Activated CD4-positive, CD25-positive, alpha-beta regulatory T cell treated with anti-CD3 and anti-CD28 coated beads, Interleukin-2, amount 50 U/mL, for 24 hours (primary cell): ENCODE measurements at regions not wholly inside any gene's neighbourhood (a gene's known extent, or its start where the extent isn't known, plus 50 kb on each side); places are given as distances from the start of the nearest gene placed in this dataset.
"Not testable (repeated sequence)": the region's sequence is repeated elsewhere in the genome, so short reads cannot be mapped to it uniquely, and the experiment has no call there.

Source experiments
- ATAC-seq, 2 donors: fragments of 150-1000 bp; cut with Tn5 transposase; one replicate each; pipeline ENCODE4 v1.10.0; 2021; ENCODE audit warnings: mild to moderate bottlenecking in 1 of 2, moderate library complexity in 1 of 2

DNA sequence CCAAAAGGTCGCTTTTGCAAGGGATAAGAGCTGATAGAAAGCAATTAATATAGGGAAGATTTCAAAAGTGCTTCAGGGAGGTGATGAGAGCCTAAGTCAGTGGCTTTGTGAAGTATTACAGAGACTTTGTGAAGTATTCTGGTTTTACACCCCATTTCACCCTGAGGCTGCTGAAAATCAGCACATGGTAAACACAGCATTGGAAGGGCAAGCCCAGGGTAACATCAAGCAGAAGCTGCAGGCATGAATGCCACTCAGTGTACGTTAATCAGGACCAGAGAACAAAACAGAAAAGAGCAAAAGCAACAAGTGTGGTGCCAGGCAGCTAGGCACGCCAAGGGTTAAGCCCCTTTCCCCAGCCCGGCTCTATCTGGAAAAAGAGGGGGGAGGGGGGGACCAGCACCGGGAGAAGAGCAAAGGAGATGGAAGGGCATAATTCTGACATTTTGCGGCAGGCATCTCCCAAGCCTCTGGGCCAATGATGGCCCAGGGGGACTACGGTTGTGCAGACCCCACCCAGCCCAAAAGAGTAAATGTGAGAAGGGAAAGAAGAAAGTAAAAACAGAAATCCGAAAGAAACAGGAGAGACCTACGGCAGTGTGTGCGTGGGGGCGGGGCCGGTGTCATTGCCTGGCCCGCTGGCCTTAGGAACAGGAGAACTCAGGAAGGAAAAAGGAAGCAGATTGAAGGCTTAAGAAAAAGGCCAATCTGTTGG lies 58.9 kb downstream of the DHRS2 start:
- no peak for ATAC-seq

- ATAC-seq: no peak
Measured at GRCh38 chr14:23695664-23695999, 59.5 kb downstream of the DHRS2 start.

DNA sequence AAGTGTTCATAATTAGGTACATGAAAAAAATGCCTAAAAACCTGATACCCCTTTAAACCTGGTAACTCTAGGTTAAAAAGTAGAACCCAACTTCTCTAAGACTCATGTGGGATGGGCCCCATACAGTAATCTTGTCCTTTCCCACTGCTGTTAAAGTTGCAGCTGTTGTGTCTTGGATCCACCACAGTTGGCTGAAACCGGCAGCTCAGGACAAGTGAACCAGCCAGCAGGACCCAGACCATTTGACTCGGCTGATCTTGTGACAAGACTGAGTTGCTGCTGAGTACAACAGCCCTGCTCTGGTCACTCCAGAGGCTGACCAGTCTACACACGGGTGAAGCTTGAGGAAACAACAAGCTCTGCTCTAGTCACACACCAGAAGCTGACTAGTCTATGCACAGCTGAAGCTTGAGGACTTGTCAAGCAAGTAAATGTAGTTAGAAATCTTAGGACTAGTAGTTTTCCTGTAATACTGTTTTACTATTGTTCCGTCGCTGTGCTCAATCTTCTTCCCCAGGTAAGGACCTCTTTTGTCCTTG lies 60.6 kb downstream of the DHRS2 start:
- no peak for ATAC-seq

GRCh38 chr14:23697680-23698079 lies 61.5 kb downstream of the DHRS2 start:
- no peak for ATAC-seq

DNA sequence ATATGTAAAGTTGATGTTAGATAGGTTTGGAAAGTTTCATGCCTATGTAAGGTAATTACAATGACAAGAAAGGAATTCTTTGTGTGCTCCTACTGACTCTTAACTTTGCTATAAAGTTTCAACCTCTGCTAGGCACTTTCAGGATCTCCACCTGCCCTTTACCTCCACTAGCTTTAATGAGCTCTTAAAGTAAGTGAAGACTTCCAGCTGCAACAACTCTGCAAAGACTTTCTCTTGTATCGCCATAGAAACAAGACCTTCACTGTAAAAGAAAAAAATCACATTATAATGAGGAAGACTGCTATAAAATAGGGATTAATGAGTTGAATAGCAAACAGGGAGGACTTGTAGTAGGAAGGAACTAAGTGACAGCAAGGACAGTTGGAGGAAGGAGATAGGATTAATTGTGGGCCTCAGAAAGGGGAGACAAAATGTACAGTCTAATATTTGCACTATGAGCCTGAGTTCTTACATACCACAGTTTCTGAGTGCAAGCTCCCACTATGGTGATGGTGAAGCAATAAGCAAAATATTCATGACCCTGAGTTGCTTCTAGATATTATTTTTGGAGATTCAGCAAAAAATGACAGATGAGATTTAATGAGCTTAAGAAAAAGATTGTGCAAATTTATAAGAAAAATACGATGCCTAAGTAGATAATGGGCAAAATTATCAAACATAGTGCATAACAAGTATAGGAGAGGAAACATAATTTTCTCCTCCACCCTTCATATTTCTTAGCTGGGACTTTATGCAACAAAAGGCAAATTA lies 66.7 kb downstream of the DHRS2 start:
- ATAC-seq: no peak

GRCh38 chr14:23704890-23705289 lies 68.7 kb downstream of the DHRS2 start:
- no peak for ATAC-seq

GRCh38 chr14:23707415-23707814 lies 71.3 kb downstream of the DHRS2 start:
- no peak for ATAC-seq

- ATAC-seq: no peak
Measured at GRCh38 chr14:23708343-23708742, 72.2 kb downstream of the DHRS2 start.

- no peak for ATAC-seq
Measured at GRCh38 chr14:23709923-23710322, 73.8 kb downstream of the DHRS2 start.

GRCh38 chr14:23712287-23712686 lies 76.1 kb downstream of the DHRS2 start:
- no peak for ATAC-seq

DNA sequence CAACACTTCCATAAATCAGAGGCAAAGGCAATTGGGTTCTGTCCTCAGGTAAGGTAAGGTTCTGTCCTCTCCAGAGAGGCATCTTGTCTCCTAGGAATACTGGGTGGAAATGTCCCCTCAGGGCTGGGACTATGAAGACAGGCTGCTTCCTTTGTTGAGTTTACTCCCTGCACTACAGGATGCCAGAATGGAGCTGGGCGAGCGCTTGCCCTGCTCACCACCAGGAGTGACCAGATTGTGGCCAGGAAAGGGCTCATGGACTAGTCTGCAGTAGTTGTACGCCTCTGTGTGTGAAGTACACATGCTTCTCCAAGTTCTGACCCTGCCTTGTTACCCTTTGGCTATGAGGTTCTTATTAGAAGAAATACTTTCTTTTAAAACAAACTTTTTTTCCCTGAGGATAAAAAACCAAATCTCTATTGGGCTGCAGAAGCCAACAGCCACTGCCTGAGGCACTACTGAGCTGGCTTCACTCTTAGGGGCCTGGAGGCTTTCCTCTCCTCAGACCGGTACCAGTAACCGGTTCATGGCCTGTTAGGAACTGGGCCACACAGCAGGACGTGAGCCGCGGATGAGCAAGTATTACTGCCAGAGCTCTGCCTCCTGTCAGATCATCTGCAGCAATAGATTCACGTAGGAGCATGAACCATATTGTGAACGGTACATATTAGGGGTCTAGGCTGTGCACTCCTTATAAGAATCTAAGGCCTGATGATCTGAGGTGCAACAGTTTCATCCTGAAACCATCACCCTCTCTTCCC lies 83.2 kb downstream of the DHRS2 start:
- no peak for ATAC-seq

- no peak for ATAC-seq
Measured at GRCh38 chr14:23722675-23723074, 86.5 kb downstream of the DHRS2 start.

GRCh38 chr14:23723911-23724310 lies 87.7 kb downstream of the DHRS2 start:
- ATAC-seq: no peak

- ATAC-seq: no peak
Measured at GRCh38 chr14:23725528-23725927, 89.4 kb downstream of the DHRS2 start.

DNA sequence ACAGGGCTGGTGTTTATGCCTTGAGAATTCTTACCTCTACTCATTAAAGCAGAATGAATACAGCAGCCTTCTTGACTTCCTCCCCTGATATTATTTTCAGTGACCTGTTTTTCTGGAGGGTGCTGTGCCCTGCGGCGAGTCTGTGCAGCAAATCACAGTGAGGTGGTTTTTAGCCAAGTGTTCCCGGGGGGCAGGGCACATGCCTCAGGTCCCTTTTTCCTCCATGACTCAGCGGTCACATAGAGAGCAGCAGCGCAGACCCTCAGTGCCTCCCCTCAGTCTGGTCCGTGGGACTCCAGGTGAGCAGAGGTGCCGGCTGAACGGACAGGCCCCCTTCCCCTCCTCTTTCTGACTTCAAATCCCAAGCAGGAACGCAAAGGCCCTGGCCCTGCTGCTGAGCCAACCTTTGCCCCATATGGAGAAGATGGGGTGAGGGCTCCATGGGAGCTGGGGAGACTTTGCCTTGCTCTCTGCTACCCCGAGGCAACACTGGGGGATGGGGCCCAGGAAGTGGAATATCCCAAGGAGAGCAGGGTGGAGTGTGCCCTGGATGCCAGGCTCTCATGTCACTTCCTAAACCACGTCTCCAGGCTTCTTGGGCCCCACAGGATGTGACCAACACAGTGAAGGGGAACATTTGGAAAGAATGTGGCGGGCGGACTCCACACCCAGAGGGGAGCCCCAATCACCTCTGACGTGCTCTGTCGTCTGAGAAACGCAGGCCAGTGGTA lies 90.0 kb downstream of the DHRS2 start:
- no peak for ATAC-seq

GRCh38 chr14:23727566-23728335 lies 91.6 kb downstream of the DHRS2 start:
- ATAC-seq: no peak

GRCh38 chr14:23728791-23729190 lies 92.6 kb downstream of the DHRS2 start:
- no peak for ATAC-seq

GRCh38 chr14:23729720-23730387 lies 93.7 kb downstream of the DHRS2 start:
- no peak for ATAC-seq

DNA sequence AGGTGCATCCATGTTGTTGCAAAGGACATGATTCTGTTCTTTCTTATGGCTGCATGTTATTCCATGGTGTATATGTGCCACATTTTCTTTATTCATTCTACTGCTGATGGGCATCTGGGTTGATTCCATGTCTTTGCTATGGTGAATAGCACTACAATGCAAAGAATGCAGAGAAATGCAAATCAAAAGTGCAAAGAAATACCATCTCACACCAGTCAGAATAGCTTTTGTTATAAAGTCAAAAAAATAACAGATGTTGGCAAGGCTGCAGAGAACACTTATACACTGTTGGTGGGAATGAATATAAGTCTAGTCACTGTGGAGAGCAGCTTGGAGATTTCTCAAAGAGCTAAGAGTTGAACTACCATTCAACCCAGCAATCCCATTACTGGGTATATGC lies 99.2 kb downstream of the DHRS2 start:
- no peak for ATAC-seq

DNA sequence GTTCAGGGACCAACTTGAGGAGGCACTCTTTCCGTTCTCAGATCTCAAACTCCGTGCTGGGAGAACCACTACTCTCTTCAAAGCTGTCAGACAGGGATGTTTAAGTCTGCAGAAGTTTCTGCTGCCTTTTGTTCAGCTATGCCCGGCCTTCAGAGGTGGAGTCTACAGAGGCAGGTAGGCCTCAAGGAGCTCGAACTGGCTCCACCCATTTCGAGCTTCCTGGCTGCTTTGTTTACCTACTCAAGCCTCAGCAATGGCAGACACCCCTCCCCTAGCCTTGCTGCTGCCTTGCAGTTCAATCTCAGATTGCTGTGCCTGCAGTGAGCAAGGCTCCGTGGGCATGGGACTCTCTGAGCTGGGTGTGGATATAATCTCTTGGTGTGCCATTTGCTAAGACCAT lies 108.2 kb downstream of the DHRS2 start:
- ATAC-seq: not testable (repeated sequence)

DNA sequence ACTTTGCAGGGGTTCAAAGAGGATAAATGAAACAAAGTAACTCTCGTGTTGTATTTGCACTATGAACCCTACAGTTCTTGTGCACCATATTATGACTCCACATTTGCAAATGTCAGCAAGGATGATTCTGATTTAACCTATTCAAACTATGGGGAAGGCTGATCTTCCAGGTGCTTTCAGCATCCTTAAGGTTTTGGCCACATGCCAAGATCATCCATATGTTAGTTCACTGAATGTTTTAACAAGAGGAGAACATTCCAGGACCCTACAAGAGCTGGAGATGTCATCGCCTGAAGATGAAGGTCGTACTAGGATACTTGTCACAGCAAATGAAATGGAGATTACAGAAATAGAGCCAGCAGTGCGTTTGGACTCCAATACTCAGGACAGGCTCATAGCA lies 114.2 kb downstream of the DHRS2 start:
- ATAC-seq: no peak
